Choroid plexus epithelial cell (primary cell): ENCODE measurements at regions not wholly inside any gene's neighbourhood (a gene's known extent, or its start where the extent isn't known, plus 50 kb on each side); places are given as distances from the start of the nearest gene placed in this dataset.

Experiments
- DNase-seq: peaks from one replicate; pipeline ENCODE4 v3.0.0-alpha.2; 2010; ENCODE audit warnings: low read depth
- H3K4me3 ChIP-seq: 2 replicates; pipeline ENCODE4 v1.5.1; 2011; ENCODE audit warnings: low read depth, mild to moderate bottlenecking, control low read depth, low read length, moderate library complexity
- TF ChIP-seq, protein P1 (sequence below): conservative IDR thresholded peaks from 2 replicates; pipeline ENCODE4 v1.5.1; 2011; ENCODE audit warnings: low read depth, mild to moderate bottlenecking, control low read depth, inconsistent platforms, low read length, moderate library complexity

- no peak for DNase-seq
- TF ChIP-seq, protein P1, sequence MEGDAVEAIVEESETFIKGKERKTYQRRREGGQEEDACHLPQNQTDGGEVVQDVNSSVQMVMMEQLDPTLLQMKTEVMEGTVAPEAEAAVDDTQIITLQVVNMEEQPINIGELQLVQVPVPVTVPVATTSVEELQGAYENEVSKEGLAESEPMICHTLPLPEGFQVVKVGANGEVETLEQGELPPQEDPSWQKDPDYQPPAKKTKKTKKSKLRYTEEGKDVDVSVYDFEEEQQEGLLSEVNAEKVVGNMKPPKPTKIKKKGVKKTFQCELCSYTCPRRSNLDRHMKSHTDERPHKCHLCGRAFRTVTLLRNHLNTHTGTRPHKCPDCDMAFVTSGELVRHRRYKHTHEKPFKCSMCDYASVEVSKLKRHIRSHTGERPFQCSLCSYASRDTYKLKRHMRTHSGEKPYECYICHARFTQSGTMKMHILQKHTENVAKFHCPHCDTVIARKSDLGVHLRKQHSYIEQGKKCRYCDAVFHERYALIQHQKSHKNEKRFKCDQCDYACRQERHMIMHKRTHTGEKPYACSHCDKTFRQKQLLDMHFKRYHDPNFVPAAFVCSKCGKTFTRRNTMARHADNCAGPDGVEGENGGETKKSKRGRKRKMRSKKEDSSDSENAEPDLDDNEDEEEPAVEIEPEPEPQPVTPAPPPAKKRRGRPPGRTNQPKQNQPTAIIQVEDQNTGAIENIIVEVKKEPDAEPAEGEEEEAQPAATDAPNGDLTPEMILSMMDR = no peak
- H3K4me3 ChIP-seq = no peak overlapping the region
These were observed 180.7 kb downstream of the ETS2 start for GRCh38 chr21:38986406-38986805.

GRCh38 chr21:38985568-38986378 is 180.0 kb downstream of the ETS2 start:
- DNase-seq = peak; percentile 87

GRCh38 chr21:38984982-38985567 is 179.3 kb downstream of the ETS2 start:
- TF ChIP-seq, protein P1 = no peak
- H3K4me3 ChIP-seq = no peak overlapping the region
- peak; percentile 38 for DNase-seq

More at GRCh38 chr21:38985568-38986378, 180.0 kb downstream of the ETS2 start:
- TF ChIP-seq, protein P1 = no peak
- H3K4me3 ChIP-seq = no peak overlapping the region

- TF ChIP-seq, protein P1 = no peak
- no peak overlapping the region for H3K4me3 ChIP-seq
- DNase-seq = no peak
These were observed 178.8 kb downstream of the ETS2 start for GRCh38 chr21:38984568-38984967.

DNA sequence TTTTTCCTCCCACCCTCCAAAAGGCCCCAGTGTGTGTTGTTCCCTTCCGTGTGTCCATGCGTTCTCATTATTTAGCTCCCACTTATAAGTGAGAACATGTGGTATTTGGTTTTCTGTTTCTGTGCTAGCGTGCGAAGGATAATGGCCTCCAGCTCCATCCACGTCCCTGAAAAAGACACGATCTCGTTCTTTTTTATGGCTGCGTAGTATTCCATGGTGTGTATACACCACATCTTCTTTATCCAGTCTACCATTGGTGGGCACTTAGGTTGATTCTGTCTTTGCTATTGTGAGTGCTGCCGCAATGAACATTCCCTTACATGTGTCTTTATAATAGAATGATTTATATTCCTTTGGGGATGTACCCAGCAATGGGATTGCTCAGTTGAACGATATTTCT is 177.8 kb downstream of the ETS2 start:
- TF ChIP-seq, protein P1 = no peak
- DNase-seq = no peak
- H3K4me3 ChIP-seq = no peak overlapping the region

- TF ChIP-seq, protein P1 = no peak
- no peak for DNase-seq
- no peak overlapping the region for H3K4me3 ChIP-seq
These were observed 177.1 kb downstream of the ETS2 start for GRCh38 chr21:38982804-38983203.
